Large intestine (tissue), 3 donors: ENCODE measurements at regions not wholly inside any gene's neighbourhood (a gene's known extent, or its start where the extent isn't known, plus 50 kb on each side); places are given as distances from the start of the nearest gene placed in this dataset.

Source experiments
- DNase-seq, 2 donors: peaks; one replicate each; pipeline versions ENCODE4 v3.0.0 to v3.0.0-alpha.2; 2013
- H3K27ac ChIP-seq: one replicate; pipeline ENCODE4 v1.5.1; 2013; ENCODE audit warnings: low read length
- H3K27me3 ChIP-seq: 2 replicates; pipeline ENCODE4 v1.6.1; 2013; ENCODE audit warnings: low read length; ENCODE audit not compliant: control insufficient read depth, insufficient read depth
- H3K36me3 ChIP-seq: 2 replicates; pipeline ENCODE4 v1.6.1; 2013; ENCODE audit warnings: low read length; ENCODE audit not compliant: control insufficient read depth, insufficient read depth
- H3K4me1 ChIP-seq: one replicate; pipeline ENCODE4 v1.6.1; 2013; ENCODE audit warnings: low read length; ENCODE audit not compliant: control insufficient read depth, insufficient read depth
- H3K4me3 ChIP-seq: one replicate; pipeline ENCODE4 v1.5.1; 2013; ENCODE audit warnings: low read length
- H3K9me3 ChIP-seq: one replicate; pipeline ENCODE4 v1.6.1; 2013; ENCODE audit warnings: mild to moderate bottlenecking, low read depth, low read length, moderate library complexity; ENCODE audit not compliant: control insufficient read depth
- WGBS: methylation state at CpG from one replicate; pipeline ENCODE4 v1.1.5; 2013; ENCODE audit warnings: low lambda C conversion rate; ENCODE audit not compliant: insufficient coverage; 5-methylcytosine and 5-hydroxymethylcytosine counted together

- H3K4me3 ChIP-seq, result no peak overlapping the region
- peaks cover 18% of the 10 kb centered on the region for H3K27me3 ChIP-seq
- no peak for DNase-seq
Observed at GRCh38 chr5:176733406-176734262, 76.7 kb upstream of the UNC5A start.

GRCh38 chr5:176734756-176735342 is 75.5 kb upstream of the UNC5A start:
- no peaks in the 10 kb centered on the region for H3K9me3 ChIP-seq
- H3K27me3 ChIP-seq, result peaks cover 25% of the 10 kb centered on the region
- H3K4me1 ChIP-seq, result no peaks in the 10 kb centered on the region
- no CpG with 5 or more reads among the region's 12 CpGs for WGBS
- H3K27ac ChIP-seq, result no peak overlapping the region
- no peak for DNase-seq
- H3K4me3 ChIP-seq, result no peak overlapping the region
- no peaks in the 10 kb centered on the region for H3K36me3 ChIP-seq

More at GRCh38 chr5:176733406-176734262, 76.7 kb upstream of the UNC5A start:
- no peaks in the 10 kb centered on the region for H3K9me3 ChIP-seq
- H3K36me3 ChIP-seq, result no peaks in the 10 kb centered on the region
- no CpG with 5 or more reads among the region's 32 CpGs for WGBS
- H3K4me1 ChIP-seq, result no peaks in the 10 kb centered on the region
- H3K27ac ChIP-seq, result no peak overlapping the region

DNA sequence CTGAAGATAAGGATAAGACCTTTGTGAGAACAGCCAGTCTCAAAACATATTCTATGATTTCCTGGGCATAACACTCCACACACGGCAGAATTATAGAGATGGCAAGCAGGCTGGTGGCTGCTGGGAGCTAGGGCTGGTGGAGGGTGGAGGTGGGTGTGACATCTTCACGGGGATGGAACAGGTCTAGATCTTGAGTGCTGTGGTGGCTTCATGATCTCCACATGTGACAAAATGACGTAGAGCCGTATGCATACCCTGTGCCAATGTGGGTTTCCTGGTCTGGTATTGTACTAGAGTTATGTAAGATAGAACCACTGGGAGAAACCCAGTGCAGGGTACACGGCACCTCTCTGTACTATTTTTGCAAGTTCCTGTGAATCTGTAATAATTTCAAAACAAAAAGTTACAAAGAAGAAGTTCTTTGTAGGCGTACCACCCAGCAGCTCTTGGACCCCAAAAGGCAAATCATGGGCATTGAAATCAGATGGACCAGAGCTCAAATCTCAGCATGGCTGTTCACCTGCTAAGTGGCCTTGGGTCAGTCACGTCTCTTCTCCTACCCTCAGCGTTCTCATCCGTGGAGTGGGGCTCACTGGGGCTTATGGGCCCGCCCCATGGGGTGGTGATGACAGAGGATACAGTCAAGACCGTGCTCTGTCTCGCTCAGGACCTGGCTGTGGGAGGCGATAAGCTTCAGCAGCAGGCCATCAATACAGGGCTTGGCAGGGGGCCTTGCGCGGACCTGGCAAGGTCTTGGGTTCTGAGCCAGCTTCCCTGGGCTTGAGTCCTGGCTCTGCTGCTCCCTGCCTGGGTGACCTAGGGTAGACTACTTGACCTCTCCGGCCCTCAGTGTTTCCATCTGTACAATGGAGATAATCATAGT is 74.7 kb upstream of the UNC5A start:
- no peak overlapping the region for H3K27ac ChIP-seq
- WGBS, result no CpG with 5 or more reads among the region's 16 CpGs
- no peaks in the 10 kb centered on the region for H3K9me3 ChIP-seq
- no peaks in the 10 kb centered on the region for H3K4me1 ChIP-seq
- H3K4me3 ChIP-seq, result no peak overlapping the region
- DNase-seq, result no peak
- H3K27me3 ChIP-seq, result peaks cover 29% of the 10 kb centered on the region
- no peaks in the 10 kb centered on the region for H3K36me3 ChIP-seq

GRCh38 chr5:176736301-176736930 is 73.9 kb upstream of the UNC5A start:
- Histone ChIP-seq H3K9me3 (no peaks in the 10 kb centered on the region), H3K4me1 (no peaks in the 10 kb centered on the region), H3K4me3 (no peak overlapping the region), H3K27me3 (peaks cover 35% of the 10 kb centered on the region), H3K27ac (no peak overlapping the region), H3K36me3 (no peaks in the 10 kb centered on the region)
- WGBS, result no CpG with 5 or more reads among the region's 10 CpGs
- no peak for DNase-seq

DNA sequence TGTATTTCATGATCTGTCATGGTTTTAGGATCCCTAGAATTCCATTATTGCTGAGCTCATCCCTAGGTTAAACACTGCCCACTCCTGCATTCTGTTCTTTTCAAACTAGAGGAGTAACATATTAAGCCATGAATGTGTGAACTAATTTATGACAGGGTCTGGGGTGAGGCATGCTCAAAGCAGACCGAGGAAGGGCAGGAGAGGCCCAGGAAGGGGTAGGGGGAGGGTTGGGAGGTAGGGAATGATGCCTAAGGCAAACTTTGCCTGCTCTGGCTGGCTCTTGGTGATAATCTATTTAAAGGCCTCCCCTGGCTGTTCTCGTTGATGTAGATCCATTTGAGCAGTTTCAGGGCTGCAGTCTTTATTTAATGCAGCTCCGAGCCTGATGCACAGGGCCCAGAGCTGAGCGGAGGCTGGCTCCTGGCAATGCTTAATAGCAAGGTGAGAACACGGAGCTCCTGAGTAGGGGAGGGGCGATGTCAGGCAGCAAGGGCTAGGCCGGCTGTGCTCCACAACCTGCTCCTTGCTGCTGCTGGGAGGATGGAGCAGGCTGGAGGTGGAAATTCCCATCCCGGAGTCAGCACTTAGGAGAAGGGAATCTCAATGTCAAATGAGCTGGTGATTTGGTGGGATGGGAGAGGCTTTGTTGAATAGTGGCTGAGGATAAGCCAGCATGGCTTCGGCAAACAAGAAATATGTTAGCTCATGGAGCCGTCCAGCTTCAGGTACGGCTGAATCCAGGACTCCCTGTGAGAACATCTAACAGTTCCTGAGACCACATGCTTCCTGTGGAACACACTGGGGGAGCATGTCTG is 73.2 kb upstream of the UNC5A start:
- WGBS, result 0% methylated on average over 1 of the region's 11 CpGs
- H3K9me3 ChIP-seq, result no peaks in the 10 kb centered on the region
- DNase-seq, result peak in 1 of 2 donors; percentile 35
- no peaks in the 10 kb centered on the region for H3K4me1 ChIP-seq
- no peaks in the 10 kb centered on the region for H3K36me3 ChIP-seq
- peaks cover 41% of the 10 kb centered on the region for H3K27me3 ChIP-seq
- H3K4me3 ChIP-seq, result no peak overlapping the region
- no peak overlapping the region for H3K27ac ChIP-seq

DNA sequence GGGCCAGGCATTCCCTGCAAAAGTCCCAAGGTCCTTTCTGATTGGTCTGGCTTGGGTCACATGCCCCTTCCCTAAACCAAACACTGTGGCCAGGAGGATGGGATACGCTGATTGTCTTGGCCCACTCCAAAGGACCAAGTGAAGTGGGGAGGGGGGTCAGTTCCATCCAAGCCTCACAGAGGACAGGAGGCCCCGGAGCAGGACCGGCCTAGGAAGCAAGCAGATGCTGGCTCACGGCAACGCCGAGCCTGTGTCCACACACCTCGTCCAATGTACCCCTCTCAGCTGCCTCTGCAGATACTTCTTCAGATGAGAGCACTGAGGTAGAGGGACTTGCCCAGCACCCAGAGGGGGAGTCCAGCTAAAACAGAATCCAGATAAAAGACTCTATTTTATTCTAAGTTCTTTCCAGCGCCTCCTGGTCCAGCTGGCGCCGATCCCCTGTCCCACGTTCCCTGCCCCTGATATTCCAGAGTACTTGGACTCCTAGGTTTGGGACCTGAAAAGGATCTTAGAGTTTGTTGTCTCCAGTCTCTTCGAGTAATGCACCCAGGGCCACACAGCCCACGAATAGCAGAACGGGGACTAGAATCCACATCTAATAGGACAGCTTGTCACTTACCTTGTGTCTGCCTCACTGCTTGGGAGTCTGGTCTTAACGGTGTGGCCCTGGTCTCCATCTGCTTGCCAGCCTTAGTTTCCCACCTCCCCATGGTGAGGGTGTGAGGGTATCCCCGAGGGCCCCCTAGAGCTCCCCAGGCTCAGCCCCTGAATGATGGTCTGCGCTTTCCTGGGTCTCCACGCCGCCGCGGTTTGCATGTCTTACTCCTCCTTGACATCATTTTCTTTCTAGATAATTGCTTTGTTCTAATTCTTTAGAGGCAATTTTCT is 72.4 kb upstream of the UNC5A start:
- 97% methylated on average over 9 of the region's 21 CpGs for WGBS
- H3K36me3 ChIP-seq, result no peaks in the 10 kb centered on the region
- H3K27ac ChIP-seq, result no peak overlapping the region
- no peaks in the 10 kb centered on the region for H3K4me1 ChIP-seq
- H3K27me3 ChIP-seq, result peaks cover 49% of the 10 kb centered on the region
- H3K9me3 ChIP-seq, result no peaks in the 10 kb centered on the region
- no peak overlapping the region for H3K4me3 ChIP-seq
- DNase-seq, result no peak

DNA sequence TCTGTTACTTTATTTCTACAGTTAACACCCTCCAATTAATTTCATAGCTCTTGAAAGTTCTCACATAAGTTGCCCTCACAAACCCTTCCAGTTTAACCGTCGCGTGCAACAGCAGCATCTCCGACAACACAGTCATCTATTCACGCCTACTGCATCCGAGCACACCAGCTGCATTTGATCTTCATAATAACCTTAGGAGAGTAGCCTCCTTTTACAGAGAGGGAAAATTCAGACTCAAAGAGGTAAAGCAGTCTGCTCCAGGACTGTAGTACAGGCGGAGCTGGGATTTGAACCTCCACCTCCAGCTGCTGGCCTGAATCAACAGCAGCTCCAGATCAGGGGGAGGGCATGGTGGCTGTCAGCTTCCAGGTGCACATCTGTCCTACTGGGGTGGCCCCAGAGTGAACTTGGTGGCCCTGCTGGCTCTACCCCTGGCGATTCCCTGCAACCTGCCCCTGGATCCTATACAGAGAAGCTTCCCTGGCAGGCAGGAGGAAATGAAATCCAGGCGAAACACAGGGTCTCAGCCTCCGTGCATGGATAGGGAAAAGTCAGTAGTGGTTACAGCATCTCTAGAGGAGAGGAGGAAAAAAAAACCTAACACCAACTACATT is 71.6 kb upstream of the UNC5A start:
- Histone ChIP-seq H3K27ac (no peak overlapping the region), H3K27me3 (peaks cover 56% of the 10 kb centered on the region), H3K4me1 (peaks cover under 1% of the 10 kb centered on the region), H3K4me3 (no peak overlapping the region), H3K9me3 (no peaks in the 10 kb centered on the region), H3K36me3 (no peaks in the 10 kb centered on the region)
- 100% methylated on average over 1 of the region's 10 CpGs for WGBS
- no peak for DNase-seq

GRCh38 chr5:176739461-176740051 is 70.8 kb upstream of the UNC5A start:
- no peaks in the 10 kb centered on the region for H3K36me3 ChIP-seq
- DNase-seq, result no peak
- H3K27ac ChIP-seq, result no peak overlapping the region
- H3K9me3 ChIP-seq, result no peaks in the 10 kb centered on the region
- no peak overlapping the region for H3K4me3 ChIP-seq
- H3K4me1 ChIP-seq, result peaks cover 3% of the 10 kb centered on the region
- H3K27me3 ChIP-seq, result peaks cover 64% of the 10 kb centered on the region
- 60% methylated on average over 1 of the region's 26 CpGs for WGBS
